HEK293 (cell line): ENCODE measurements at regions not wholly inside any gene's neighbourhood (a gene's known extent, or its start where the extent isn't known, plus 50 kb on each side); places are given as distances from the start of the nearest gene placed in this dataset.

Source experiments
- CTCF ChIP-seq: fragments of 450-650 bp; formaldehyde crosslinking; IDR thresholded peaks from 2 replicates; pipeline ENCODE4 v1.5.1; 2016; ENCODE audit warnings: missing biosample characterization, missing genetic modification characterization
- REPIN1 ChIP-seq: fragments of 450-650 bp; formaldehyde crosslinking; IDR thresholded peaks from 2 replicates; pipeline ENCODE4 v1.5.1; 2017; ENCODE audit warnings: missing biosample characterization, missing genetic modification characterization, low read depth
- SP2 ChIP-seq: fragments of 450-650 bp; formaldehyde crosslinking; IDR thresholded peaks from 2 replicates; pipeline ENCODE4 v1.5.1; 2016; ENCODE audit warnings: missing biosample characterization, missing genetic modification characterization
- ZFP3 ChIP-seq: fragments of 450-650 bp; formaldehyde crosslinking; IDR thresholded peaks from 2 replicates; pipeline ENCODE4 v1.5.1; 2016; ENCODE audit warnings: low read depth, missing biosample characterization, missing genetic modification characterization
- ZNF707 ChIP-seq: fragments of 450-650 bp; formaldehyde crosslinking; IDR thresholded peaks from 2 replicates; pipeline ENCODE4 v1.5.1; 2016; ENCODE audit warnings: missing biosample characterization, missing genetic modification characterization
- TF ChIP-seq, protein P1 (sequence below): fragments of 450-650 bp; formaldehyde crosslinking; IDR thresholded peaks from 2 replicates; pipeline ENCODE4 v1.5.1; 2017; ENCODE audit warnings: missing biosample characterization, missing genetic modification characterization

DNA sequence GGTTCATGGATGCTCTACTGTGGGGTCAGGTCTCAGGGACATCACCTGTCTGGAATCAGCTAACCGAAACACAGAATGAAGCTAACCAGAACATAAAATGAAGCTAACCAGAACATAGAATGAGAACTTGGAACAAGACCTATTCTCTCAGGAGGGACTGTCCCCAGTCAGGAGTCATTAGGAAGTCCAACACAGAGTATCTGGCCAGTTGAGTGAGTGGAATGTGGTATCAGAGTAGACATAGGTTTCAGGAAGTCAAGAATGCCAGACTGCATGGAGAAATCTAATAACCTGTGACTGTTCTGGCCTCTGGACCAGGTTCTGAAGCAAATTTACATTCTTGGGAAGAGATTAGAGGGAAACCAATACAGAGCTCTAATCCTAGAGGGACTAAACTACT is 609.6 kb downstream of the PRELID2 start:
- TF ChIP-seq SP2 (tag by site-specific recombination): no peak
- TF ChIP-seq CTCF: no peak
- TF ChIP-seq REPIN1 (tag by site-specific recombination): no peak
- no peak for TF ChIP-seq ZFP3 (tag by site-specific recombination)
- TF ChIP-seq ZNF707: no peak
- TF ChIP-seq, protein P1, sequence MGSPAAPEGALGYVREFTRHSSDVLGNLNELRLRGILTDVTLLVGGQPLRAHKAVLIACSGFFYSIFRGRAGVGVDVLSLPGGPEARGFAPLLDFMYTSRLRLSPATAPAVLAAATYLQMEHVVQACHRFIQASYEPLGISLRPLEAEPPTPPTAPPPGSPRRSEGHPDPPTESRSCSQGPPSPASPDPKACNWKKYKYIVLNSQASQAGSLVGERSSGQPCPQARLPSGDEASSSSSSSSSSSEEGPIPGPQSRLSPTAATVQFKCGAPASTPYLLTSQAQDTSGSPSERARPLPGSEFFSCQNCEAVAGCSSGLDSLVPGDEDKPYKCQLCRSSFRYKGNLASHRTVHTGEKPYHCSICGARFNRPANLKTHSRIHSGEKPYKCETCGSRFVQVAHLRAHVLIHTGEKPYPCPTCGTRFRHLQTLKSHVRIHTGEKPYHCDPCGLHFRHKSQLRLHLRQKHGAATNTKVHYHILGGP (tag by site-specific recombination): no peak
